ENCODE measurements at regions not wholly inside any gene's neighbourhood (a gene's known extent, or its start where the extent isn't known, plus 50 kb on each side); places are given as distances from the start of the nearest gene placed in this dataset.
"Not testable (repeated sequence)": the region's sequence is repeated elsewhere in the genome, so short reads cannot be mapped to it uniquely, and the experiment has no call there.

DNA sequence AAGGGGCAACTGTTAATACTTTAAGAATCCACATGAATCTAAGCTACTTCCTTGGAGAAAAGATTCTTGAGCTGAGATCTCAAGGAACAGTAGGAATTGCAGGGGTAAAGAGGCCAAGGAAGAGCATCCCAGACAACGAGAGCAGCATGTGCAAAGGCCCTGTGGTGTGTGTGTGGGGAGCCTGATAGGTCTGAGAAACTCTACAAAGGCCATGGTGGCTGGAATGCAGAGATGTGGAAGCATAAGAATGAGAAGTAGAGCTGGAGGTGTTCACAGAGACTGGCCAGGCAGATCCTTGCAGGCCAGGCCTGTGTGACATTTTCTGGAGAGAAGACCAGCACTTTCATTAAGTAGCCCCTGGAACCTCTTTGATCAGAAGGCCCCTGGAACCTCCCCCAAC, 105.8 kb upstream of the GRK3 start:
- DNase-seq (ENCODE audit: low read depth), result not testable (repeated sequence)

DNA sequence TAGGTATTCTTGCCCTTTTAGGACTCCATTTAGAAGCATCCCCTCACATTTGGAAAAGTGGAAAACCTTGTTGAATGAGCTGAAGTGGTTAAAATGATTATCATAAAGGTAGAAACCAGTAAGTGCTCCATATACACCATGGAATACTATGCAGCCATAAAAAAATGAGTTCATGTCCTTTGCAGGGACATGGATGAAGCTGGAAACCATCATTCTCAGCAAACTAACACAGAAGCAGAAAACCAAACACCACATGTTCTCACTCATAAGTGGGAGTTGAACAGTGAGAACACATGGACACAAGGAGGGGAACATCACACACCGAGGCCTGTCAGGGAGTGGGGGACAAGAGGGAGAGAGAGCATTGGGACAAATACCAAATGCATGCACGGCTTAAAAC, 103.8 kb upstream of the GRK3 start:
- not testable (repeated sequence) for DNase-seq (ENCODE audit: low read depth)

DNA sequence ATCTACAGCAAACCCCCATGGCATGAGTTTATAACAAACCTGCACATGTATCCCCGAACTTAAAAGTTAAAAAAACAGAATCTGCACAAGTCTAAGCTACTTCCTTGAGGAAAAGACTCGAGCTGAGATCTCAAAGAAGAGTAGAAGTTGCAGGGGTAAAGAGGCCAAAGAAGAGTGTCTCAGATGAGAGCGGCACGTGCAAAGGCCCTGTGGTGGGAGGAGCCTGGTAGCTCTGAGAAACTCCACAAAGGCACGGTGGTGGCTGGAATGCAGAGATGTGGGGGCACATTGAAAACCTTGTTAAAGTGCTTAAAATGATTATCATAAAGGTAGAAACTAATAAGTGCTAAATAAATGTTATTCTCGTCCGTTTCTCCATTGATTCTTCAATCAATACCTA, 103.2 kb upstream of the GRK3 start:
- no peak for DNase-seq (ENCODE audit: low read depth)

DNA sequence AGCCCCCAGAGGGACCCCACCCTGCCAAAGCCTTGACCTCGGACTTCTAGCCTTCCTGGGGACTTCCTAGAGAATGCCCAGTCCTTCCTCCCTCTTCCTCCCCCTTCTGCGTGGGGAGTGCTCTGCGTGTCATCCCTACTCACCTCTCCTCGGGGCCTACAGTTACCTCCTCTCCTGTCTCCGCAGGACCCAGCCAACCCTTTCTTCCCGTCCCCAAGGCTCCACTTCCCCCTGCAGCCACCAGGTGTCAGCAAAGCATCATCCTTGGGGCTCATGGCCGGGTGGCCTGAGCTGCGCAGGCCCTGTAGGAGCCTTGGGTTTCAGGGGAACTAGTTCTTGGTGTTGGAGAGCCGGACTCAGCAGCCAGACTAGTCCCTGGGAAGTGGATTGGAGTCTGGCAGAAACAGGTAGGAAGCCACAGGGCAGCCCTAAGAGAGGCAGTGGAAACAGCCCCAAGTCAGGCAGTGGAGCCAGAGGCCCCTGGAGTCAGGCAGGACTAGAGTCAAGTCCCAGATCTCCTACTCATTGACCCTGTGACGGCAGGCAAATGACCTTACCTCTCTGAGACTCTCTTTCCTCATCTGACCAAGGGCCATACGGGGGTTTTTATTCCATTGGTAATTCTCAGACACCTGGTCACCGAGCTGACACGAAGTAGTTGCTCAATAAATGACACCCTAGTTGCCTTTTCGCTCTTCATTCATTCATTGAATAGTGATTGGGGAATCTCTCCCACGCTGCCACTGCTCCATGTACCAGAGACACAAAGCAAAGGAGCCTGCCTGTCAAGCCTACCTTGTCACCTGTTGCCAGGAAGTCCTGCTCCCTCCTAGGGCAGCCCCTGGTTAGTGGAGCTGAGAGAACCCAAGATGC, 101.8 kb upstream of the GRK3 start:
- peak; percentile 69 for DNase-seq (ENCODE audit: low read depth)

DNA sequence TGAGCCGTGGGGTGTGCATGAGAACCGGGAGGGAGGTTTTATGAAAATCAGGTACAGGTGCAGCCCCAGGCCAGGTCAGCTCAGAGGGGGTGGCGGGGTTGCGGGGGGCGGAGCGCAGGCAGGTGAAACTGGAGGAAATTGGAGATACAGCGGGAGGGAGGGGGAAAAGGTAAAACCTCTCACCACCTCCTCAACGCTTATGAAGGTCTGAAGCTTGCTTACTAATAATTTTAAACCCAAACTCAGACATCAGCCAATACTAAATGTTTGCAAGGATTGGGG, 101.2 kb upstream of the GRK3 start:
- not testable (repeated sequence) for DNase-seq (ENCODE audit: low read depth)

DNA sequence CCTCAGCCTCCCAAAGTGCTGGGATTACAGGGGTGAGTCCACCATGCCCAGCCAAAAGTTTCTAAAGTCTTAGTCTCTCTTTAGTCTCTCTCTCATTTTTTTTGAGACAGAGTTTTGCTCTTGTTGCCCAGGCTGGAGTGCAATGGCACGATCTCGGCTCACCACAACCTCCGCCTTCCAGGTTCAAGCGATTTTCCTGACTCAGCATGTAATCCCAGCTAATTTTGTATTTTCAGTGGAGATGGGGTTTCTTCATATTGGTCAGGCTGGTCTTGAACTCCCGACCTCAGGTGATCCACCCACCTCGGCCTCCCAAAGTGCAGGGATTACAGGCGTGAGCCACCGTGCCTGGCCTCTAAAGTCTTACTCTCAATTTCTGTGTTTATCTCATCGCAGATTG, 100.1 kb upstream of the GRK3 start:
- not testable (repeated sequence) for DNase-seq (ENCODE audit: low read depth)

DNA sequence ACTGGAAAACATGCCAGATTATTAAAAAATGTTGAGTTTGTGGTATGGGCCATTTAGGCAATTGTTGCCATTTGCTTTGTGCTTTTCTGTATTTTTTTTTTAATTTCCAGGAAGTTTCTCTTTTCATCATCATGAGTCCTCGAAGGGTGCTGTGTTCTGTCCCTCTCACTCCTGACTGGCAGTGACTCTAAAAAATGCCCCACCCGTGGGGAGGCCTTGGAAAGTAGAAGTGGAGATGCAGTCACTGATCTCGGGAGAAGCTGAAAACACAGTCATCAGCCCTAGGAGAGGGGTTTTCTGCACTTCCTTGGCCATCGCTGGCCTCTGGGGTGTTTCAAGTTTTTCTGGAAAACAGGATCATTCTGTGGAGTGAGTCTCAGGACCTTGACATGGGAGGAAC, 98.5 kb upstream of the GRK3 start:
- DNase-seq (ENCODE audit: low read depth), result no peak

DNA sequence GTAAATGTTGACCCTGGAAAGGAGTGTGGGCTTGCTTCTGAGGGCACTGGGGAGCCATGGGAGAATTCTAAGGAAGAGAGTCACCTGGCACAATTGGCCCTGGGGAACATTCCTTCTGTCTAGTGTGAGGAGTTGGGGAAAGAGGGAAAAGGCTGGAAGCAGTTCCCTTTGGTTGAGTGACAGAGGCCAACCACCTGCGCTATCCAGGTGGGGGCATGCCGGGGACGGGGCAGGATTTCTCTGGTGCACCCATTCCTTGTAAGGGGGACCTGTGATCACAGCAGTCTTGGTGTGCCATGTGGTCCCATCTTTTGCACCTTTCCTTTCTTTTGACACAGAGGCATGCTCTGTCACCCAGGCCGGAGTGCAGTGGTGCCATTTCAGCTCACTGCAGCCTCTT, 92.1 kb upstream of the GRK3 start:
- no peak for DNase-seq (ENCODE audit: low read depth)

DNA sequence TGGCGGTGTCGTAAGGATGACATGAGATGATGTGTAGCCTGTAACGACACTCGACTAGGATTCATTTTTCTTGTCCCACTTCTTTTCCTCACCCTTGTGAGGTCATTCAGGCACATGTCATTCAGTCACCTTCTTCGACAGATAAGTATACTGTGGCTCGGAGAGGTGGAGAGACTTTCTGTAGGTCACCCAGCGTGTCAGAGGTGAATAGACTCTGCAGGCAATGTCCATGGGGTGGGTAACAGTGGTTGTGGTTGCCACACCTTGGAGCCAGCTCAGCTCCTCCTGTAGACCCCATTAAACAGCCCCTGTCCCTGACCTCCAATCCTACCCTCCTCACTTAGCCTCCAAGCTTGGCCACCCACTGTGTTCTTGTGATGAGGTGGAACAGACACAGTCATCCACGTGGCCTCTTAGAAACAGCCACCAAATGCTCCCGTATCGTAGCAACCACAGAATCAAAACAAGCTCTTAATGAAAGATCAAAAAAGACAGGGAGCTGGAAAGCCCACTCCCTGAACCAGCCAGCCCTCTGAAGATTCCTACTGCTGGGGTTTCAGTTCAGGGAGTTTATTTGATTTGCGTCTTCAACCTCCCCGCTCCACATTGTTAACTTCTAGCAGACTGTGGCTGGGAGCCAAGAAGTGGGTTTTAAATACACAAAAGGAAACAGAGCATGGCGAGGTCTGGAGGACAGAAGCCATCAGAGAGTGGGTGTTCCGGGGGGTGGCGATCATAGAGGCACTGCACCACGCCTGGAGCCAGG, 89.0 kb upstream of the GRK3 start:
- DNase-seq (ENCODE audit: low read depth), result no peak

DNA sequence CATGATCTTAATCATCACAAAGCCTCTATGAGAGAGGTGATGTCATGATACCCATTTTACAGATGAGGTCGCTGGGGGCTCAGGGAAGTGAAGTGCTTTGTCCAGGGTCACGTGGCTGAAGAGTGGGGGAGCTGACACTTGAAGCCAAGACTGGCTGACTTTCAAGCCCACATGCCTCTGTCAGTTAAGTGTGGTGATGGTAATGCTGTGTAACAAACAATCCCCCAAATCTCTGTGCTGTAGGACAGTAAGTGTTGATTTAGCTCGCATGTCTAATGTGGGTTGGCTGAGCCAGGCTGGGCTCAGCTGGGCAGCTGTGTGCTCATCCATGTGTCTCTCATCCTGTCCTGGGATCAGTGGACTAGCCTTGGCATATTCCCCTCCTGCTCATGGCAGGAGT, 87.1 kb upstream of the GRK3 start:
- DNase-seq (ENCODE audit: low read depth), result no peak

DNA sequence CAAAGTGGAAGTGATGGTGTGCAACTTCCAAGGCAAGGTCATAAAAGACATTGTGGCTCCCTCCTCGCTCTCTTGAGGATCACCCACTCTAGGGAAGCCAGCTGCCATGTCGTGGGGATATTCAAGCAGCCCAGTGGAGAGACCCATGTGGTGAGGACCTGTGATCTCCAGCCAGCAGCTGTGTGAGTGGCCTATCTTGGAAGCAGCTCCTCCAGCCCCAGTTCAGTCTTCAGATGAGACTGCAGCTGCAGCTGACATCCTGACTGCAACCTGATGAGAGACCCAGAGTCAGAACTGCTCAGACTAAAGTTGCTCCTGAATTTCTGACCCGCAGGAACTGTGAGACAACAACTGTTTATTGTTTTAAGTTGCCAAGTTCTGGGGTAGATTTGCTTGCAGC, 86.4 kb upstream of the GRK3 start:
- DNase-seq (ENCODE audit: low read depth), result no peak

DNA sequence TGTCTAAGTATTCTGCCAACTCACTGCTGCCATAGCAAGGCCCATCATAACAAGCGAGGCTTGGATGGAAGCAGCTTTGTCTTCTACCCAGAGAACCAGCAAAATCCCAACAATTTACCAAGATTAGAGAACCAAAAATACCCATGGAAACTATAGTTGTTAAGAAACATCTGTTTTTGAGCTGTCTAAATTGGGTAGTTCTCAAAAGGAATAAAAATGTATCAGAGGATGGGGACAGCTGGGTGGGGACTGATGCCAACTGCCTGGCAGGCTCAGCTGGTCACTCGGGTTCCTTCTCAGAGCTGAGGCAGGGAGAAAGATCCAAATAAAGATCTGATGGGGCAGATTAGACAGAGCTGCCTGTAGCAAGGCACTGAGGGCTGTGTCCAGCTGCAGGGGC, 85.9 kb upstream of the GRK3 start:
- no peak for DNase-seq (ENCODE audit: low read depth)

DNA sequence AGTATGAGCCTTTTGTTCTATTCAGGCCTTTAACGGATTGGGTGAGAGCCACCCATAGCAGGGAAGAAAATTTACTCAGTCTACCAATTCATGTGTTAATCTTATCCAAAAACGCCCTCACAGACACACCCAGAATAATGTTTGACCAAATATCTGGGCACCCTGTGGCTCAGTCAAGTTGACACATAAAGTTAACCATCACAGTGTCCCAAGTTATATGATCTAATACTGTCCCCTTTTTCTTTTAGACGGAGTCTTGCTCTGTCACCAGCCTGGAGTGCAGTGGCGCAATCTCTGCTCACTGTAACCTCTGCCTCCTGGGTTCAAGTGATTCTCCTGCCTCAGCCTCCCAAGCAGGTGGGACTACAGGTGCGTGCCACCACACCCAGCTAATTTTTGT, 83.6 kb upstream of the GRK3 start:
- DNase-seq (ENCODE audit: low read depth), result not testable (repeated sequence)

DNA sequence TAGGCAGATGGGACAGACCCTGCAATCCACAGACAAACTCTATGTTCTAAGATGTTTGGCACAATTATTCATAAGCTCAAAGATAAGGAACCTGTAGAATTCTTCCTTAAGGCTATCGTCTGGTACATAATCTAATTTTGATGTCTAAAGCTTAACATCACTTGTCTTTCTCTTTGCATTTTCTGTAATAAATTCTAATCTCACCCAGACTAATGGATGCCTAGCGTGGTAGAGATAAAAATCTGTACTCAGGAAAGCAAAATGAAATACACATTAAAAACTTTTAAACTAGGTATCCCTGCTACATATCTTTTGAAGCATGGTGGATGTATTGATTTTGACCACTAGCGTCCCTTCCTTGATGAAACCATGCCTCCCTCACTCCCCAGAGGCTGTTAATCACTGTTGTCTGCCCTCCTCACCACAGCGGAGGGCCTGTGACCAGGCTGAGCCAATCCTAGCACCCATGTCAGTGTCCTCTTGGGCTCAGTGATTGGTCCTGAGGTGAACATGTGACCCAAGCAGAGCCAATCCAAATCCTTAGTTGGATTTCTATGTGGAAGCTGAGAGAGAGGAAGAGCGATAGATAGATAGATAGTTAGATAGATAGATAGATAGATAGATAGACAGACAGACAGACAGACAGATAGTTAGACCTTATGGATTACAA, 82.2 kb upstream of the GRK3 start:
- no peak for DNase-seq (ENCODE audit: low read depth)

DNA sequence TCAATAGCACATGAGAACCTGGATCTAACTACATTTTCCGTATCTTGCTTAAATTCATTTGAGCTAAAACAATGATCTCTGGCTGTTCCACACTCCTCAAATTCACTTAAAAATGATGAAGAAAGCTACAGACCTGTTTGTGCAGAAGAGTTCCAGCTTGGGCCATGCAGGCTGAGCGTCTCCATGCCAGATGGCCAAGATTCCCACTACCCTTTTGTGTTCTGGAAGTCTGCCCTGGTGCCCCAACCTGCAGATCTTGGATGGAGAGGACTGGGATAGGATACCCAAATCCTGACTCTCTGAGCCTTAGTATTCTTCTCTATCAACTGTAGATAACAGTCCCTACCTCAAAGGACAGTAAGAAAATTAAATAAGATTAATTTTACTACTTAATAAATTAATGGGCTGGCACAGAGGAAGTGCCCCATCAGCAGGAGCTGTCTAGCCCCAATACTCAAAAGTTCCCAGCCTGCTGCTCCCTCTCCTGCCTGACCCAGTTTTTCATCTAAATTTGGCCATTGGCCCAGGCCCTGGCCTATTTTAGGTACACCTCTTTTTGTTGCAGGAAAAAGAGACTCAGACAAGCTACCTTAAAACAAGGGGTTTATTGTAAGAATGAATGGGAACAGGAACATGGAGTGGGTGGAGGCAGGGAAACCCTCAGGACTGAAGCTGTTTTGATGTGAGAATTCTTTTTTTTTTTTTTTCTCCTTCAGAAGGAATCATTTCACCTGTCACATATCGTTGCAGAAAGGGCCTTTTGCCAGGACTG, 81.4 kb upstream of the GRK3 start:
- no peak for DNase-seq (ENCODE audit: low read depth)

DNA sequence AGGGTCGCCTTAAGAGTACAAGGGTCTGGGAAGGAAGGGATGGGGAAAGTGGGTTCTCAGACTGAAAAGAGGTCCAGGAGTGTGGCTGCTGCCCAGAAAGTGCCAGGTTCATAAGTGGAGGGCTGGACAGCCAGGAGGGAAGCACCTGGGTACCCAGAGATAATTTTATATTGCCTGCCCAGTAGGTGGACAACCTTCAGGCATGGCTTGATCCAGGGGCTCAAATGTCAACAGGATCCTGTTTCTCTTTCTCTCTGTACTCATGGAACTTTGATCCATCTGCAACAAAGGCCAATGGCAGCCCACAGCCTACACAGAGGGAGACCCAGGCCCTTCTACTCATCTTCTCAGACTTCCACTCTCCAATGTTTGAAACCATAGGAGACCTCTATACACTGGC, 80.5 kb upstream of the GRK3 start:
- no peak for DNase-seq (ENCODE audit: low read depth)

DNA sequence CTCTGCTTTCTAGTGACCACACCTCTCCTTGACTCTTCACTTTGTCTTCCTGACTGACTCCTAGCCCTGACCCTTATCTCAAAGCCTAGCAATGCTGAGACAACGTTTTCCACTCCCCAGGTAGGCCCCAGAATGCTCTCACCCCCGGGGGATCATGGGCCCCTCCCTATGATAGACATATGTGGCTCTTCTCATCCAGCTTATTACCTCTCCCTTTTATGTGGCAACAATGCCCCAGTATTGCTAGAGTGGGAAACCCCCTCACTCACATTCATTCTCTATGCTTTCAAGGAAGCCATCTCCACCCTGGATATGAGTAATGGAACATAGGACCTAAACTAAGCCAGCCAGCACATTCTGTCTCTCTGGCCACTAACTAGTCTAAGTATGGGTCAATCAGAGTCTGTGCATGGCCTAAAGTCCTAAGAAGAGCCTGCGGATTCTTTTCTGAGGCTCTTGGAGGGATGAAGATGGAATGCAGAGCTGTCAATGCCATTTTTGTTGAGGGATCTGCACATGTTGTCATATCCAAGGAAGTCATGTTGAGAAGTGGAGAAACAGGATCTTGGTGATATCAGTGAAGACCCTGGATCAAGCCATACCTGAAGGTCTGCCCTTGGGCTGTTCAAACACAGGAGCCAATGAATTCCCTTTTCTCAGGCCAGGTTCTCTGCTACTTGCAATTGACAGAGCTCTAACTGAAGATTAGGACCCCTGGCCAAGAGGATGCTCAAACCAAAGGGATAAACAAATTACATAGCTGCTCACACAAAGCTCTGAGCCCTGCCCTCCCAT, 79.8 kb upstream of the GRK3 start:
- DNase-seq (ENCODE audit: low read depth), result no peak

DNA sequence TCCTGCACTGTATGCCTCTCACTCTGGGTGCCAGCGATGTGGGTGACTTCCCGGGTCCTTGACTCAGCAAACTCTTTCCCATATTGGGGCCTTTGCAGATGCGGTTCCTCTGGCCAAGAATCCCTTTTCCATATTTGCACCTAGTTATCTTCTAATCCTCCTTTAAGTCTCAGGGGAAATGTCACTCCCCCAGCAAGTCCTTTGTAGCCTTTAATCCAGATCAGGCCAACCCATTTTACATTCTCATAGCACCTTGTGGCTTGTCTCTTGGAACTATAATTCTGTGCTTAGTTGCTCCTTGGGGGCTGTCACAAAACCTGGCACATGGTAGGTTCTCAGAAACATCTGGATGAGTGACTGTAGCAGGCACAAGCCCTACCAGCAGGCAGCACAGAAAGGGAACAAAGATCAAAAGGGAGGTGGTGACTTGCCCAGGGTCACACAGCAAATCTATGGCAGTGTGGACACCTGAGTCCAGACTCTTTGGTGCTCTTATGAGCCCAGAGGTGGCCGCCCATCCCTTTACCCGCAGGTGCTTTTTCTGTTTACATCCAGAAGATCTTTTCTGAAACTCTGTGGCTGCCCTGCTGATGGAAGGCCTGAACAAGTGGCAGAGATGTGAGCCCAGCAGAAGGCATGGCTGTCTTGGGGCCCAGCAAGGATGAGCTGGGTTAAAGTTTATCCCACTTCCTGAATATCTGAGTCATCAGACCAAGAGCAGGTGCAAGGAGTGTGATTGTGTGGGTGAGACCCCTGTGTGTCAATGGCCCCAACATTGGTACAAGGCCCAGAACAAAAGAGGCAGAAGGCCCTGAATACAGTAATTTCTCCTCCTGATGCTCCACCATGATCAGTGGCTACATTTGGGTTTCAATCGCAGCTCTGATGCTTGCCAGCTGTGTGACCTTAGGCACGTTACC, 78.6 kb upstream of the GRK3 start:
- DNase-seq (ENCODE audit: low read depth), result no peak

DNA sequence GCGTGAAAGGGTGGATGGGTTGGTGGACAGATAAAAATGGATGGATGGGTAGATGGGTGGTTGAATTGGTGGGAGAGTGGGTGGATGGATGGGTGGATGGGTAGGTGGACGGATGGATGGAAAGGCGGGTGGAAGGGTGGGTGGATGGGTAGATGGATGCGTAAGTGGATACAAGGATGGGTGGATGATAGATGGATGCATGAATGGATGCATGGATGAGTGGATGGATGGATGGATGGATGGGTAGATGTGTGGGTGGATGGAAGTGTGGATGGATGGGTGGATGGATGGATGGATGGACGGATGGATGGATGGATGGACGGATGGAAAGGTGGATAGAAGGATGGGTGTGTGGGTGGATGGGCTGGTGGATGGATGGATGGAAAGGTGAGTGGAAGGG, 77.0 kb upstream of the GRK3 start:
- DNase-seq (ENCODE audit: low read depth), result no peak

DNA sequence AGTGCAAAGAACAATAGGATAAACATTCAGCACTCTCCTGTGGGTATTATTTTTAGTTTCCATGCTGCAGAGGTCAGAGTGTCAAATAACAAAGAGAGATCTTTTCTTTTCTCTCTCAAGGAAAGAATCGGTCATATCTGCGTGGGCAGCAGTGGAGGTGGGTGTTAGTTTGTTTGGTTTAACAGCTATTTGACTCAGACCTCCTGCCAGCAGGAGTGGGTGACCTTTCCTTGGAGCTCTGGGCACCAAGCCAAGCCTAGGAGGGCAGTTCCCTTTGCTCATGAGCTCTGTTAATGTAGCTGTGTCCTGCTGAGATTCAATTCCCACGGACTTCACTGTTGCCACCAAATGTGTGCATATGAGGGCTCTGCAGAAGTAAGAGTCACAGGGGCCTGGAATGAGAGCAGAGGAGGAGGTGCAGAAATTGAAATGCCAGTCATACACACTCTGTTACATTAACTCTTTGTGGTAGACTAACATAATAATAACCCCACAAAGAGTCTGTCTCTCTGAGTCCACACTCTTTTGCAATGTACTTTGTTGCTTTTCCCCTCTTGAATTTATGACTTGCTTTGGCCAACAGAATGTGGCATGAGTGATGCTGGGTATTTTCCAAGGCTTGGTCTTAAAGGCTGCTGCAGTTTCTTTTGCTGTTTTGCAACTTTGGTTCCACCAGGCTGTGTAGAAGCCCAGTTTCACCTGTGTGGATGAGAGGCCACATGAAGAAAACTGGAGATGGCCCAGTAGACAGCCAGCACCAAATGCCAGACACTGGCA, 76.0 kb upstream of the GRK3 start:
- peak; percentile 19 for DNase-seq (ENCODE audit: low read depth)
